COLO829 (cell line): ENCODE measurements at regions not wholly inside any gene's neighbourhood (a gene's known extent, or its start where the extent isn't known, plus 50 kb on each side); places are given as distances from the start of the nearest gene placed in this dataset.

ENCODE experiments used
- DNase-seq: peaks from one replicate; pipeline ENCODE4 v3.0.0; 2012; ENCODE audit warnings: low spot score

GRCh38 chr10:30793093-30793492 is 163.5 kb upstream of the LYZL2 start:
- no peak for DNase-seq

DNA sequence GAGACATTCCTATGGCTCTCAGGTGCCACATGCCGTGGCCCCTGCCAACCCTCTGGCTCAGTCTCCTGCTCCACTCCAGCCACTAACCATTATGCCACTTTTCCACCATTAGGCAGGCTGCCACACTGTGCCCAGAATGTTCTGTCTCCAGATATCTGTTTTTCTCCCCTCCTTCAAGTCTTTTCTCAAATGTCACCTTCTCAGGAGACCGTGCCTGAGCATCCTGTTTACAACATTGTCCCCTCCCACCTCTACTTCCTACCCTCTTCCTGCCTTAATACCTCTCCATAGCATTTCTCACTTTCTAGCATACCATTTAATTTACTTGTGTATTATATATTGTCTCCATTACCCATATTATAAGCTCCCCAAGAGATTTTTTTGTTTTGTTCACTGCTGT is 162.5 kb upstream of the LYZL2 start:
- no peak for DNase-seq

GRCh38 chr10:30791197-30791611 is 161.7 kb upstream of the LYZL2 start:
- no peak for DNase-seq

- DNase-seq: no peak
Measured at GRCh38 chr10:30789806-30790205, 160.3 kb upstream of the LYZL2 start.

DNA sequence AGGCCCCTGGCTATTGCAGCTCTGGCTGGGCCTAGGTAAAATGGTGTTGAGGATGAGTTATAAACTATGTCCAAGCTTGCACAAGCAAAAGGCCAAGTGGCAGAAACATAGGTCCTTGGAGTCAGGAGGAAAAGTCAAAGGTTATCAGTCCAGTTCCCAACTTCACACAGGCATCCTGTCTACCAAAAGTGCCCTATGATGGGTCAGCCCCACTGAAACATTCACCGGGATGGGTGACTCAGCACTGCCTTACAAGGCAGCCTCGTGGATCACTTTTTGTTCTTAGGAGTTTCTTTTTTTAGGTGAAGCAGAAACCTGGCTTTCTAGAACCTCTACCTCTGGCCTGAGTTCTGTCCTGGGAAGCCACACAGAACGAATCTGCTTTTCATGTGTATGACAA is 158.8 kb upstream of the LYZL2 start:
- DNase-seq: no peak

GRCh38 chr10:30786906-30787305 is 157.4 kb upstream of the LYZL2 start:
- DNase-seq: no peak

GRCh38 chr10:30786131-30786530 is 156.6 kb upstream of the LYZL2 start:
- no peak for DNase-seq

GRCh38 chr10:30784897-30785605 is 155.5 kb upstream of the LYZL2 start:
- no peak for DNase-seq

GRCh38 chr10:30784524-30784896 is 155.0 kb upstream of the LYZL2 start:
- DNase-seq: no peak

DNA sequence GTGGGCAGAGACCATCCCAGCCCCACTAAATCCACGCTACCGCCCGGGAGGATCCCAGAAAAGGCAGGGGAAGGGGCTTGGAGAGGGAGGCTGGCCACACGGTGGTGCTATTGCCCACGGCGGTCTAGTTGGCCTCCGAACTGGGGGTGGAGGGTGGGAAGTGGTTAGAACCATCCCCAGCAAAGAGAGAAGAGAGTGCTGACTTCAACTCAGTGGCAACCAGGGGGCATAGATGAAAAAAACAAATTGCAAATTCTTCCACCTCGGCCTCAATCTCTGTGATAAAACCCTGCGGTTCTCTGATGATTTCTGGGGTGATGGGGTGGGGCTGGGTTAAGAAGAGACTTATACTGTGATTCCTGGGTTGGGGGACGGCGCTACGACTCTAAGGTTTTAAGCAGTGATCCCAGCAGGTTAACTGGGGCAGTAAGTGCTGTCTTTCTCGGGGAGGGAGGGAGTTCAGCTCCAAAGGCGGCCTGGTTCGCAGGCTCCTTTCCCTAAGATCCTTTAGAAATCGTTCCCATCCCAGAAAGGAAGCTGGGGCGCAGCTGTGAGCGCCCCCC is 154.5 kb upstream of the LYZL2 start:
- peak; percentile 74 for DNase-seq

- DNase-seq: no peak
Measured at GRCh38 chr10:30782537-30783461, 153.2 kb upstream of the LYZL2 start.

GRCh38 chr10:30782157-30782536 is 152.6 kb upstream of the LYZL2 start:
- DNase-seq: no peak

- DNase-seq: no peak
Measured at GRCh38 chr10:30781670-30782121, 152.1 kb upstream of the LYZL2 start.

GRCh38 chr10:30778769-30779168 is 149.2 kb upstream of the LYZL2 start:
- no peak for DNase-seq

DNA sequence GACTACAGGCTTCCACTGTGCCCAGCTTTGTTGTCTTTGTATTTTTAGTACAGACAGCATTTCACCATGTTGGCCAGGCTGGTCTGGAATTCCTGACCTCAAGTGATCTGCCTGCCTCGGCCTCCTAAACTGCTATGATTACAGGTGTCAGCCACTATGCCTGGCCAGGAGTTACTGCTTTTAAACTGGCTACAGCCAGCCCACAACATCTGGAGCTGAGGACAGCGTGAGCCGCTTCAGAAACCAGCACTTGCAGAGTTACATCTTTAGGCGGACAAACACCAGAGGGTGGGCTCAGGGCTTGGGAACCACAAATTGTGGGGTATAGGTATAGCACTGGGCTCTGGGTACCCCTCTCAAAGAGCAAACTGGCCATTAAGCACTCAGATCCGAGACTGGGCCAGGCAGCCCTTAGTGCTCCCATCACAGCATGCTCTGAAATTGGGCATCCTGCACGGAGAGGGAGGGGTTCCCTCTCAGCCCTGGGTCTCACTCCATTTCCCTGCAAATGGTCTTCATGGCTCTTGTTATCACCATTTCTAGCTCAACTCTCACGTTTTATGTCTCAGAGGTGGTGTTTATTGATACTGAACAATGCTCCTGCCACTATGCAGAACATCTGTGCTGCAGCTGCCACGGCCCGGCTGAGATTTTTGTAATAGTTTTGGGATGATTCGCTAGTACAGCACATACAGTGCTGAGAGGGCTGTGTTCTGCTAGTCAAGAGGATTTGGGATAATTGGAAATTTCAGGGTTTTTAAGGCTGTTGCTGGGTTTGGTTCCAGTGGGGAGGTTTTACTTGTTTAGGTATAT is 146.4 kb upstream of the LYZL2 start:
- no peak for DNase-seq

DNA sequence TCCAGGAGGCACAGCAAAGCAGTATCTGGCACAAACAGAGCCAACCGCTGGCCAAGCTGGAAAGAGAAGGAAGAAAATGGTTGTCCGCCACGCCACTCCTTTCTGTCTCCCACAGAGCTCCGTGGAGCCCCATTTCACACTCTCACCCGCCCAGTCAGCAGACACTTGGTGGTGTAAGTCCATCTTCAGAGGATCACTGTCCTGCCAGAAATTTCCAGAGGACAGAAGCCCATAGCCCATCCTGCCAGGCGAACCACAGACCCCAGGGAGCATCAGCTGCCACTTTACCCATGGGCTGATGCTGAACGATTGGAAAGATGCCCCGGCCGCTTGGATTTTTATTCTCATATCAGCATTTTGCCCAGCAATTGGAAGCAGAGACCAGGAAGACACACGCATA is 144.7 kb upstream of the LYZL2 start:
- no peak for DNase-seq

DNA sequence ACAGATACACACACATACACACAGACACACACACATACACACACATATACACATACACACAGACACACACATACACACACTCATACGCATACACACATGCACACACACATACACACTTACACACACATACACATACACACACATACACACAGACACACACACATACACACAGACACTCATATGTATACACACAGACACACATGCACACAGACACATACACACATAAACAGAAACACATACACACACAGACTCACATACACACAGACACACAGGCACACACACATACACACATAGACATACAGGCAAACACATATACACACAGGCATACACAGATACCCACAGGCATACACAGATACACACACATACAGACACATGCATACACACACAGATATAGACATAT is 143.9 kb upstream of the LYZL2 start:
- DNase-seq: no peak

DNA sequence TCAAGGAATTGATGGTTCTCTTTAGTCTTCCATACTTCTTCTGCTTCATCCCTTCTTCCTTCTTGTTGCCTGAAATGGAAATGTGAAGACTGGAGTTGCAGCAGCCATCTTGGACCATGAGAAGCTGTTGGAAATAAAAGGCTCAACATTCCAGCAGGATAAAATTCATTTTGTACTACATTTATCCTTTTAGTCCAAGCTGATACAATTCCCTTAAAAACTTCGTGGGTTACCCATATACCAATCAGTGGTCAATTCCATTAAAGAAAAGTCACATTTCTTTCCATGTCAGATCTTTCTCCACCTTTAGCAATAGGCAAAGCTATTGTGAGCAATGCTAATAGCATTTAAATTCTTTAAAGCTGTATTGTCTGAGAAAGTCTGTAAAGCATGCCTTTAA is 141.3 kb upstream of the LYZL2 start:
- DNase-seq: no peak

- DNase-seq: no peak
Measured at GRCh38 chr10:30770229-30770628, 140.7 kb upstream of the LYZL2 start.

DNA sequence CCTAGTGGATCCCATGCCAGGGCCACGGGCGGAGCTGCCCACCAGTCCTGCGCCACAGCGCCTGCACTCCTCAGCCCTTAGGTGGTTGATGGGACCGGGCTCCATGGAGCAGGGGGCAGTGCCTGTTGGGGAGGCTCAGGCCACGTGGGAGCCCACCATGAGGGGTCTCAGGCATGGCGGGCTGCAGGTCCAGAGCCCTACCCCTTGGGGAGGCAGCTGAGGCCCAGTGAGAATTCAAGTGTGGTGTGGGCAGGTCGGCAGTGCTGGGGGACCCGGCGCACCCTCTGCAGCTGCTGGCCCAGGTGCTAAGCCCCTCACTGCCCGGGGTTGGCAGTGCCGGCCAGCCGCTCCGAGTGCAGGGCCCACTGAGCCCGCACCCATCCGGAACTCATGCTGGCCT is 139.8 kb upstream of the LYZL2 start:
- DNase-seq: no peak

DNA sequence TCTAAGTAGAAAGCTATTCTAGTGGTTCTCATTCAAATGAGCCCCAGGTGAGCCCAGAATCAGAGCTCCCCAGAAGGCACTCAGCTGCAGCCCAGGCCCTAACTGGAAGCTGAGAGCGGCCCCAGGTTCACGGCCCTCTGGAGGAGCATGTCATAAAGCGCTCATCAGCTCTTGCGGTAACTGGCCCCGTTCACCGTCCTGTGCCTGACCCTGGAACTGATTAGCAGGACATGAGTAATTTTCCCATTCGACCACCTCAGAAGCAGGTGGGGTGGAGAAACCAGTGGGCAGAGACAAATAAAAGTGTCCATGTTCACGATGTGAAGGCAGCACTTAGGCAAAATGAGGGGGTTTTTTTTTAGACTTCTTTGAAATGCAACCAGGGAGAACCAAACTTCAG is 136.1 kb upstream of the LYZL2 start:
- DNase-seq: no peak

DNA sequence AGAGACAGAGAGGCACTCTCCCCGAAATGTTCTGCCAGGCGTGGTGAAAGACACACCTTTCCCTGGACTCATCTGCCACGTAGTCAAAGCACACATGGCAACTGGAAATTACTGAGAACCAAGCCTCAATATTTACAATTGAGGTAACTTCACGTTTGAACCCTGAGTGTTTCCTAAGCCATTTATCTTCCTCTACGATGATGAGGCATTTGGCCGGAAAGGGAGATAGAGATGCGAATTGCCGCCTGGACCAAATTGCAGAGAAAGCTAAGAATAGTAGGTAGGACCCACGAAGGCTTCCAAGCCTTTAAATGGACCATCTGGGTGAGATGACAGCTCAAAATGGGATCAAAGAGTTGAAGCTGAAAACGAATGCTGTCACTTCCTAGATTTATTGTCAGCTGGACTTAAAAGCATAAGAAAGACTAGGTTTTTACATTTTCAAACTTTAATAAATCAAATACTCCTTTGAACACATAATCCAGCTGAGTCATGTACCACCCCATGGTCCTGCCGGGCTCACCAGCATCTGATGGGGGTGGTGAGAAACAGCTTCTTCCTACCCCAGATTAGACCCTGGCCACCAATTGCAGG is 135.6 kb upstream of the LYZL2 start:
- DNase-seq: no peak
